ENCODE measurements at regions not wholly inside any gene's neighbourhood (a gene's known extent, or its start where the extent isn't known, plus 50 kb on each side); places are given as distances from the start of the nearest gene placed in this dataset.
"Not testable (repeated sequence)": the region's sequence is repeated elsewhere in the genome, so short reads cannot be mapped to it uniquely, and the experiment has no call there.

DNA sequence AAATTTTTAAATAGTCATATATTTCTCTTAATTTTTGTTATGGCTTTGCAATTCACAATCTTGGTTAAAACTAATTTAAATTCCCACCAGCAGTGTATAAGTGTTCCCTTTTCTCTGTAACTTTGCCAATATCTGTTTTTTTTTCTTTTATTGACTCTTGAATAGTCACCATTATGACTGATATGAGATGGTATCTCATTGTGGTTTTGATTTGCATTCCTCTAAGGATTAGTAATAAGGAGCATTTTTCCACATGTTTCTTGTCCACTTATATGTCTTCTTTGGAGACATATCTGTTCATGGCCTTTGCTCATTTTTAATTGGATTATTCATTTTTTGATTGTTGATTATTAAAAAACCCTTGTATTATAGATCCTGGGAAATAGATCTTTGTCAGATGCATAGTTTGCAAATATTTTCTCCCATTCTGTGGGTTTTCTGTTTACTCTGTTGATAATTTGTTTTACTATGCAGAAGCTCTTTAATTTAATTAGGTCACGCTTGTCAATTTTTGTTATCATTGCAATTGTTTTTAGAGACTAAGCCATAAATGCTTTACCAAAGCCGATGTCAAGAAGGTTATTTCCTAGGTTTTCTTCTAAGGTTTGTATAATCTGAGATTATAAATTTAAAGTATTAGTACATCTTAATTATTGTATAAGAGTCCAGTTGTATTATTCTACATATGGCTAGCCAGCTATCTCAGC lies 610.9 kb downstream of the CHSY3 start:
- Histone ChIP-seq H3K36me3 (ENCODE audit: control insufficient read depth, insufficient read depth, low read length) (no peaks in the 10 kb centered on the region), H3K9me3 (ENCODE audit: control insufficient read depth, insufficient read depth, low read length) (no peaks in the 10 kb centered on the region), H3K4me1 (ENCODE audit: control insufficient read depth, insufficient read depth, low read length) (no peaks in the 10 kb centered on the region), H3K27ac (ENCODE audit: low read length) (no peak overlapping the region), H3K4me3 (ENCODE audit: low read length) (no peak overlapping the region), H3K27me3 (ENCODE audit: control insufficient read depth, insufficient read depth, low read length) (no peaks in the 10 kb centered on the region)
- no CpG with 5 or more reads among the region's 2 CpGs for WGBS (ENCODE audit: insufficient coverage, insufficient read length)
- DNase-seq (ENCODE audit: low read depth, low spot score): no peak

DNA sequence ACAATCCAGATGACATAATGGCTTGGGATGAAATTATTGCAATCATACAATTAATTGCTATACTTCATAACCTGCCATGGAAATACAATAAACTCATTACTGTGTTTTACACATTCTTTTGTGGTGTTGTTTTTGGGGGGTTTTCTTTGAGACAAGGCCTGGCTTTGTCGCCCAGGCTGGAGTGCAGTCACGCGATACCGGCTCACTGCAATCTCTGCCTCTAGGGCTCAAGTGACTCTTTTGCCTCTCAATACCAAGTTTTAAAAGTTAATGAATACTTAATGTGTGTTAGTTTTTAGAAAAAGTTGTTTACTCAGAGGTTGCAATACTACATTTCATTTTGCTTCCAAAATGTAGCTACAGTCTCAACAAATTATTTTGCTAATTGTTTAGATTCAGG lies 598.4 kb downstream of the CHSY3 start:
- Histone ChIP-seq H3K36me3 (ENCODE audit: control insufficient read depth, insufficient read depth, low read length) (no peaks in the 10 kb centered on the region), H3K9me3 (ENCODE audit: control insufficient read depth, insufficient read depth, low read length) (no peaks in the 10 kb centered on the region), H3K27ac (ENCODE audit: low read length) (no peak overlapping the region), H3K4me1 (ENCODE audit: control insufficient read depth, insufficient read depth, low read length) (no peaks in the 10 kb centered on the region), H3K4me3 (ENCODE audit: low read length) (no peak overlapping the region), H3K27me3 (ENCODE audit: control insufficient read depth, insufficient read depth, low read length) (no peaks in the 10 kb centered on the region)
- no peak for DNase-seq (ENCODE audit: low read depth, low spot score)
- WGBS (ENCODE audit: insufficient coverage, insufficient read length): no CpG with 5 or more reads among the region's 4 CpGs

DNA sequence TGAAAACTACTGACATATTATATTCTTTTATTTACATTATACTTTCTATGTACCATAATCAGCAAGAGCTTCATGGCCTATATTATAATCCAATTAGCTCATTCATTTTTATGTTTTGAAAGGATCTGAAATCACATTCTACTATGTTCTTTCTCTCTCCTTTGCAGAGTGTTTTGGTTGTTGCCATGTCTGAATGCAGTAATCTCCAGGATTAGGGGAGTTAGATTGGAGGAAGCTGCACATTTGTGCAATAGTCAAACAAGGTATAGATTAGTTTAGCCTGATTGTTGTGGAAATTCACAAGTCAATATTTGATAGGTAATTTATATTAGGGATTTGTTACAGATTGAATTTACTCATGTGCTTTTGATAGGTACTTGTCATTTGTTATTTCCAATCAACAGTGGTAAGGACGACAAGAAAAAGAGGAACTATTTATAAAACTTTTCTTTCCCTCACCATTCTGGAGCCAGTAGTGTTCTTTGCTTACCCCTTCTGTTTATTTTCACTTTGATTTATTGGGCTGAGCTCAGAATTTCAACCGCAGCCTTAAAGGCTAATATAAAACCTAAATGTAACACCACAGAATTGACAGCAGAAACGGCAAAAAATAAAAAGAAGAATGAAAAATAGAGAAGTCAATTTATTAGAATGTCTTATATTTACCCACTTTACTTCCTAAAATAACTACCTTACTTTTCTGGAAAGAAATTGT lies 597.0 kb downstream of the CHSY3 start:
- DNase-seq (ENCODE audit: low read depth, low spot score): no peak
- Histone ChIP-seq H3K4me3 (ENCODE audit: low read length) (no peak overlapping the region), H3K27ac (ENCODE audit: low read length) (no peak overlapping the region), H3K27me3 (ENCODE audit: control insufficient read depth, insufficient read depth, low read length) (no peaks in the 10 kb centered on the region), H3K4me1 (ENCODE audit: control insufficient read depth, insufficient read depth, low read length) (no peaks in the 10 kb centered on the region), H3K9me3 (ENCODE audit: control insufficient read depth, insufficient read depth, low read length) (no peaks in the 10 kb centered on the region), H3K36me3 (ENCODE audit: control insufficient read depth, insufficient read depth, low read length) (no peaks in the 10 kb centered on the region)
- no CpG with 5 or more reads among the region's 3 CpGs for WGBS (ENCODE audit: insufficient coverage, insufficient read length)

DNA sequence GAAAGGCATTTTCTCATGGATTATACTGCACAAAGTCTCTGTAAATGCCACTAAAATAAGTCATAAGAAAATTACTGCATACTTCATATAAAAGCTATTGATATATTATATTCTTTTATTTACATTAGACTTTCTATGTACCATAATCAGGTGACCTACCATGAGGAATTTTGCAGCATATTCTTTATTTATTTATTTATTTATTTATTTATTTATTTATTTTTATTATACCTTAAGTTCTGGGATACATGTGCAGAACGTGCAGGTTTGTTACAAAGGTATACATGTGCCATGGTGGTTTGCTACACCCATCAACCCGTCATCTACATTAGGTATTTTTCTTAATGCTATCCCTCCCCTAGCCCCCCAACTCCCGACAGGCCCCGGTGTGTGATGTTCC lies 596.2 kb downstream of the CHSY3 start:
- not testable (repeated sequence) for DNase-seq (ENCODE audit: low read depth, low spot score); H3K4me3 ChIP-seq (ENCODE audit: low read length); H3K27ac ChIP-seq (ENCODE audit: low read length); H3K27me3 ChIP-seq (ENCODE audit: control insufficient read depth, insufficient read depth, low read length); H3K36me3 ChIP-seq (ENCODE audit: control insufficient read depth, insufficient read depth, low read length); H3K4me1 ChIP-seq (ENCODE audit: control insufficient read depth, insufficient read depth, low read length); H3K9me3 ChIP-seq (ENCODE audit: control insufficient read depth, insufficient read depth, low read length)
- WGBS (ENCODE audit: insufficient coverage, insufficient read length): no CpG with 5 or more reads among the region's 4 CpGs

DNA sequence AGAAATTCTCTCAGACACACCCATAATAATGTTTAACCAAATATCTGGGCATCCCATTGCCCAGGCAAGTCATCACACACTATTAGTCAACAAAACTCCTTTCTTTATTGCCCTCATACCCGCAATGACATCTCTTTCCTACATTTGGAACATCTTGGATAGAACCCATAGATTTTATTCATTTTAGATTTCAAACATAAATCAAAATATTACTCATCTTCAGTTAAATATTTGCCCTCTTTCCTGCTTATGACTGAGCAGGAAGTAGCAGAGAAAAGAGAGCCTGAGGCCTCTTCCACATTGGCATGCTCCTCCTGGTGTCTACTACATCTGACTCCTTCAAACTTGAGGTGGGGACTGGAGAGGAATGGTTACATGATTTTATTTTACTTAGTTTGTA lies 592.0 kb downstream of the CHSY3 start:
- H3K9me3 ChIP-seq (ENCODE audit: control insufficient read depth, insufficient read depth, low read length): no peaks in the 10 kb centered on the region
- H3K36me3 ChIP-seq (ENCODE audit: control insufficient read depth, insufficient read depth, low read length): no peaks in the 10 kb centered on the region
- no peak overlapping the region for H3K27ac ChIP-seq (ENCODE audit: low read length)
- DNase-seq (ENCODE audit: low read depth, low spot score): no peak
- no peak overlapping the region for H3K4me3 ChIP-seq (ENCODE audit: low read length)
- no peaks in the 10 kb centered on the region for H3K27me3 ChIP-seq (ENCODE audit: control insufficient read depth, insufficient read depth, low read length)
- no CpG with 5 or more reads among the region's 1 CpG for WGBS (ENCODE audit: insufficient coverage, insufficient read length)
- H3K4me1 ChIP-seq (ENCODE audit: control insufficient read depth, insufficient read depth, low read length): no peaks in the 10 kb centered on the region

DNA sequence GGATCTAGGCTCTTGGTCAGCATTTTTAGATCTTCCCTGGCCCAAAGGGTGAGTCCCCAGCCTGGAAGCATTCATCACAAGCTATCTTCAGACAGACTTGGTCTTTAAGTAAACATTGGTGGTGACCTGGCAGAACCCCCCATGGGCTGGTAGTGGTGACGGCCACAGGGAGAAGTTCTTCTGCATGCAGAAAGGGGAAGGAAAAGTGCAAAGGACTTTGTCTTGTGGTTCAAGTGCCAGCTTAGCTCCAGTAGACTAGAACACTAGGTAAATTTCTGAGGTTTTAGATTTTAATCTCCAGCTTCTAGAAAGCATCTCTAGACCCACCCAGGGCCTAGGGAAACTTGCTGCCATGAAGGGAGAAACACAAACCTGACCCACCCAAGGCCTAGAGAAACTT lies 584.0 kb downstream of the CHSY3 start:
- no peaks in the 10 kb centered on the region for H3K9me3 ChIP-seq (ENCODE audit: control insufficient read depth, insufficient read depth, low read length)
- no peak overlapping the region for H3K4me3 ChIP-seq (ENCODE audit: low read length)
- no CpG with 5 or more reads among the region's 1 CpG for WGBS (ENCODE audit: insufficient coverage, insufficient read length)
- DNase-seq (ENCODE audit: low read depth, low spot score): no peak
- H3K36me3 ChIP-seq (ENCODE audit: control insufficient read depth, insufficient read depth, low read length): no peaks in the 10 kb centered on the region
- H3K27me3 ChIP-seq (ENCODE audit: control insufficient read depth, insufficient read depth, low read length): no peaks in the 10 kb centered on the region
- no peak overlapping the region for H3K27ac ChIP-seq (ENCODE audit: low read length)
- H3K4me1 ChIP-seq (ENCODE audit: control insufficient read depth, insufficient read depth, low read length): no peaks in the 10 kb centered on the region

DNA sequence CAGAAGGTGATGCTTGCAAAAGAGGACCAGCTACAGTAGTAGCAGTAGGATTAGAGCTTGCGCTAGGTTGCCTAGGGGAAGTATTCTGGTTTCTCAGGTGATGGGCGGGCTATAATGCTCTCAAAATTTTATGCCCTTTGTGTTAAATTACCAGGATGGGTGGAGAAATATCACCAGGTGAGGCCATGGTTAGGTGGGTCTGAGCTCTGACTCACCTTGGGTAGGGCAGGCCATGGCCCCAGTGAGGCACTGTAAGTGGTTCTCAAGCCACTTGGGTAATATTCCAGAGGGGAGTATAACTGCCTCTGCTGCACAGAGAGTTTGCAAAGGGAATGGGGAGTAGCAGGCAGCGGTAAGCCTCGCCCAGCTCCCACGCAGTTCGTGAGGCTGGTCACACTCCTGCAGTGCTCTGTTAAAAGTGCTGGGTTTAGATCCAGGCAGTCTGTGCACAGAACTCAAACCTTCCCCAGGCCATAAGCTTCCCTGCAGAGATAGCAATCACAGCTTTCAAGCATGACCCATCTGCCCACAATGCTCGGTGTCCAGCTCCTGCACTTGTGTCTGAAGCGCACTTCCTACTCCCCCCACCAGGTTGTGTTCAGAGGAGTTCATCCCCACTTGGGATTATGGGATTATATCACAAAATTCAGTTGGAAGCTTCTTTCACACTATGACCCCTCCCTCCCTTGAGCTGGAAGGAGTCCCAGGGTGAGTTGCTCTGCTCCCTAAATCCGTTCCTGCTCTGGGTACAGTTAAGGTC lies 575.0 kb downstream of the CHSY3 start:
- no peak overlapping the region for H3K4me3 ChIP-seq (ENCODE audit: low read length)
- DNase-seq (ENCODE audit: low read depth, low spot score): no peak
- no CpG with 5 or more reads among the region's 9 CpGs for WGBS (ENCODE audit: insufficient coverage, insufficient read length)
- H3K27ac ChIP-seq (ENCODE audit: low read length): no peak overlapping the region
- H3K27me3 ChIP-seq (ENCODE audit: control insufficient read depth, insufficient read depth, low read length): no peaks in the 10 kb centered on the region
- no peaks in the 10 kb centered on the region for H3K4me1 ChIP-seq (ENCODE audit: control insufficient read depth, insufficient read depth, low read length)
- H3K9me3 ChIP-seq (ENCODE audit: control insufficient read depth, insufficient read depth, low read length): peaks cover 1% of the 10 kb centered on the region; the same call in 1 of the 2 replicates
- H3K36me3 ChIP-seq (ENCODE audit: control insufficient read depth, insufficient read depth, low read length): no peaks in the 10 kb centered on the region

DNA sequence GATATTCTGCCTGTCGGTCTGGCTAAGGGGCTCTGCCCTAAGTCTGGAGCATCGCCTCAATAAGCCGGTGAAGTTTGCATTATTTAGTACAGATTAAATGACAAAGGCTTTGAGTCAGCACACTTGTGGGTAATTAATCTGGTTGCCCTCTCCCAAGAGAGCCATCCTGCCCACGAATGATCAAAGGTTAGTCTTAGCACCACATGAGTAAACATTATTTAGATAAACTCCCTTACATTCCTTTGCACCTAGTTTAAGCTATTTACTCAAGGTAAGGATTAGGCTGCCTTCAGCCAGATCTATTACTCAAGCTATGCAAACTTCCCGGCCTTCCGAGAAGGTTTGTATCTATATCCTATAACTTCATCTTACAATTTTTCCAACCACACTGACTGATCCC lies 572.1 kb downstream of the CHSY3 start:
- DNase-seq (ENCODE audit: low read depth, low spot score): no peak
- Histone ChIP-seq H3K4me3 (ENCODE audit: low read length) (no peak overlapping the region), H3K9me3 (ENCODE audit: control insufficient read depth, insufficient read depth, low read length) (peaks cover 1% of the 10 kb centered on the region; the same call in 1 of the 2 replicates), H3K4me1 (ENCODE audit: control insufficient read depth, insufficient read depth, low read length) (no peaks in the 10 kb centered on the region), H3K27ac (ENCODE audit: low read length) (no peak overlapping the region), H3K36me3 (ENCODE audit: control insufficient read depth, insufficient read depth, low read length) (no peaks in the 10 kb centered on the region), H3K27me3 (ENCODE audit: control insufficient read depth, insufficient read depth, low read length) (no peaks in the 10 kb centered on the region)
- no CpG with 5 or more reads among the region's 6 CpGs for WGBS (ENCODE audit: insufficient coverage, insufficient read length)

DNA sequence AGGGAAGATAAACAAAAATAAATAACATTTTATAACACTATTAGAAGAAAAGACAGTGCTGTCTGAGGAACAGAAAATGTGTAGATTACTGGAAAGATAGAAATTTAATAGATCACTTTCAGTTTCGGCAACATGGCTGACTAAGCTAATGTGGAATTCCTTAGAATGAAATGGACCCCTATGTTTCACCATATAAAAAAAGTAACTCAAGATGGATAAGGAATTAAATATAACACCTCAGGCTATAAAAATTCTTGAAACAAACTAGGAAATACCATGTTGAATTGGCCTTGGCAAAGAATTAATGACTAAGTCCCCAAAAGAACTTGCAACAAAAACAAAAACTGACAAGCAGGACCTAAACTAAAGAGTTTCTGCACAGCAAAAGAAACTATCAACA lies 558.3 kb downstream of the CHSY3 start:
- Histone ChIP-seq H3K27me3 (ENCODE audit: control insufficient read depth, insufficient read depth, low read length) (no peaks in the 10 kb centered on the region), H3K27ac (ENCODE audit: low read length) (no peak overlapping the region), H3K4me3 (ENCODE audit: low read length) (no peak overlapping the region), H3K36me3 (ENCODE audit: control insufficient read depth, insufficient read depth, low read length) (no peaks in the 10 kb centered on the region), H3K9me3 (ENCODE audit: control insufficient read depth, insufficient read depth, low read length) (no peaks in the 10 kb centered on the region), H3K4me1 (ENCODE audit: control insufficient read depth, insufficient read depth, low read length) (no peaks in the 10 kb centered on the region)
- DNase-seq (ENCODE audit: low read depth, low spot score): no peak
- no CpG with 5 or more reads among the region's 1 CpG for WGBS (ENCODE audit: insufficient coverage, insufficient read length)

DNA sequence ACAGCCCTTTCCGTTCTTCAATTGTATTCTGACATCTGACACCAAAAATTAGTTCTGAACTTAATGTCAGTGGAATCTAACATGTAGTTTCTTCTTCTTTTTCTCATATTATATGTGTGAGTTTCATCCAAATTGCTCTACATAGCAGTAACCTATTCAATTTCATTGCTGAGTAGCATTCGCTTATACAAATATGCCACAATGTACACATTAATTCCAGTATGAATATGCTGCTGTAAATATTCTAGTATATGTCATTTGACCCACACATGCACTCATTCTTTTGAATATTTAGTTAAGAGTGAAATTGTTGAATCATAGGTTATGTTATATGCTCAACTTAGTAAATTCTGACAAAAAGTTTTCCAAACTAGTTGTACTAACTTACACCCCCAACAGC lies 550.9 kb downstream of the CHSY3 start:
- H3K36me3 ChIP-seq (ENCODE audit: control insufficient read depth, insufficient read depth, low read length): no peaks in the 10 kb centered on the region
- no peaks in the 10 kb centered on the region for H3K27me3 ChIP-seq (ENCODE audit: control insufficient read depth, insufficient read depth, low read length)
- H3K4me3 ChIP-seq (ENCODE audit: low read length): no peak overlapping the region
- no peaks in the 10 kb centered on the region for H3K4me1 ChIP-seq (ENCODE audit: control insufficient read depth, insufficient read depth, low read length)
- DNase-seq (ENCODE audit: low read depth, low spot score): no peak
- H3K9me3 ChIP-seq (ENCODE audit: control insufficient read depth, insufficient read depth, low read length): no peaks in the 10 kb centered on the region
- no peak overlapping the region for H3K27ac ChIP-seq (ENCODE audit: low read length)
- WGBS (ENCODE audit: insufficient coverage, insufficient read length): no CpG with 5 or more reads among the region's 2 CpGs
